HL-60 (cell line): ENCODE measurements at regions not wholly inside any gene's neighbourhood (a gene's known extent, or its start where the extent isn't known, plus 50 kb on each side); places are given as distances from the start of the nearest gene placed in this dataset.

Experiments
- DNase-seq, 2 experiments: peaks; one replicate each; pipeline ENCODE4 v3.0.0-alpha.2; 2010 to 2020; ENCODE audit warnings: low read depth in 1 of 2, low spot score in 1 of 2
- H3K27ac ChIP-seq: fragments of 250-450 bp; sonication (Bioruptor Pico); replicated peaks from 2 replicates; pipeline ENCODE4 v1.5.1; 2020; ENCODE audit warnings: mild to moderate bottlenecking, moderate library complexity
- H3K27me3 ChIP-seq: fragments of 250-450 bp; sonication (Bioruptor Pico); 2 replicates; pipeline ENCODE4 v1.5.1; 2021; ENCODE audit warnings: mild to moderate bottlenecking, moderate library complexity; ENCODE audit not compliant: insufficient read depth, poor library complexity, severe bottlenecking
- H3K4me3 ChIP-seq: replicated peaks from 2 replicates; pipeline ENCODE4 v1.5.1; 2011; ENCODE audit warnings: mild to moderate bottlenecking, control low read depth, low read length; ENCODE audit not compliant: insufficient read depth
- GABPA ChIP-seq: IDR thresholded peaks from 2 replicates; pipeline ENCODE4 v1.6.1; 2012; ENCODE audit warnings: low read depth
- POLR2AphosphoS5 ChIP-seq: IDR thresholded peaks from 2 replicates; pipeline ENCODE4 v1.6.1; 2012; ENCODE audit warnings: low read depth
- SPI1 ChIP-seq: IDR thresholded peaks from 2 replicates; pipeline ENCODE4 v1.6.1; 2012; ENCODE audit warnings: low read depth, mild to moderate bottlenecking, borderline replicate concordance
- TF ChIP-seq, protein P1 (sequence below): IDR thresholded peaks from 2 replicates; pipeline ENCODE4 v1.6.1; 2012; ENCODE audit warnings: low read depth; ENCODE audit not compliant: insufficient replicate concordance
- TF ChIP-seq, protein P2 (sequence below): IDR thresholded peaks from one replicate; pipeline ENCODE4 v1.5.1; 2011; ENCODE audit warnings: low read length, control low read depth, inconsistent platforms; ENCODE audit not compliant: insufficient read depth

DNA sequence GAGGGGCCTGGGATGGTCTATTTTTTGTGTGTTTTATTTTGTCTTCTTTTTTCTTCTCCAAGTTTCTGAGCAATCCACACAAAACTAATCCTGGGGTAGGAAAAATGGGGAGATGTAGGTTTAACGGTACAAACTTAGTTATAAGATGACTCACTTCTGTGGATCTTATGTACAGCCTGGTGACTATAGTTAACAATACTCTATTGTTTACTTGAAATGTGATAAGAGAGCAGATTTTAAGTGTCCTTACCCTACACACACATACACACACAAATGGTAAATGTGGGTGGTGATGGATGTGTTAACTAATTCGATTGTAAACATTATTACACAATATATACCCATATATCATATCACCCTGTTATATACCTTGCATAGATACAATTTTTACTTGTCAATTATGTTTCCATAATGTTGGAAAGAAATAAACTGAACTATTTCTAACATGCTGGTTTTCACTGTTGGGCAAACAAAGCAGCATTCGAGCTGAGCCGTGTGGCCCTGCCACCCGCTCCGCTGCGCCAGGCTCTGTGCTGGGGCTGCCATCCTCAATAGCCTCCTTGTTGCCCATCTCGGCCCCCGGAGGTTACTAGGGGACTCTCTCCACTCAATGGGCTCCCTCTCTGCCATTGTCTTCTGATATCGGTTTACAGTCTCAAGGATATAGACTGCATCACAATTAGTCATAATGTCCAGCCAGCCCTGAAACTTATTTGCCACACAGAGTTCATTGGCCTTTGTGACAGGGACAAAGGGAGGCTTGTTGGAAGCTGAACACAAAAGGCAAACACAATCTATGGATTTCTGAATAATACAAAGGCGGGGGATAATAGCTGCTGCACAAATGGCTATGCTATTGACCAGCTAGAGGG, 380.3 kb upstream of the MAF start:
- TF ChIP-seq, protein P1, sequence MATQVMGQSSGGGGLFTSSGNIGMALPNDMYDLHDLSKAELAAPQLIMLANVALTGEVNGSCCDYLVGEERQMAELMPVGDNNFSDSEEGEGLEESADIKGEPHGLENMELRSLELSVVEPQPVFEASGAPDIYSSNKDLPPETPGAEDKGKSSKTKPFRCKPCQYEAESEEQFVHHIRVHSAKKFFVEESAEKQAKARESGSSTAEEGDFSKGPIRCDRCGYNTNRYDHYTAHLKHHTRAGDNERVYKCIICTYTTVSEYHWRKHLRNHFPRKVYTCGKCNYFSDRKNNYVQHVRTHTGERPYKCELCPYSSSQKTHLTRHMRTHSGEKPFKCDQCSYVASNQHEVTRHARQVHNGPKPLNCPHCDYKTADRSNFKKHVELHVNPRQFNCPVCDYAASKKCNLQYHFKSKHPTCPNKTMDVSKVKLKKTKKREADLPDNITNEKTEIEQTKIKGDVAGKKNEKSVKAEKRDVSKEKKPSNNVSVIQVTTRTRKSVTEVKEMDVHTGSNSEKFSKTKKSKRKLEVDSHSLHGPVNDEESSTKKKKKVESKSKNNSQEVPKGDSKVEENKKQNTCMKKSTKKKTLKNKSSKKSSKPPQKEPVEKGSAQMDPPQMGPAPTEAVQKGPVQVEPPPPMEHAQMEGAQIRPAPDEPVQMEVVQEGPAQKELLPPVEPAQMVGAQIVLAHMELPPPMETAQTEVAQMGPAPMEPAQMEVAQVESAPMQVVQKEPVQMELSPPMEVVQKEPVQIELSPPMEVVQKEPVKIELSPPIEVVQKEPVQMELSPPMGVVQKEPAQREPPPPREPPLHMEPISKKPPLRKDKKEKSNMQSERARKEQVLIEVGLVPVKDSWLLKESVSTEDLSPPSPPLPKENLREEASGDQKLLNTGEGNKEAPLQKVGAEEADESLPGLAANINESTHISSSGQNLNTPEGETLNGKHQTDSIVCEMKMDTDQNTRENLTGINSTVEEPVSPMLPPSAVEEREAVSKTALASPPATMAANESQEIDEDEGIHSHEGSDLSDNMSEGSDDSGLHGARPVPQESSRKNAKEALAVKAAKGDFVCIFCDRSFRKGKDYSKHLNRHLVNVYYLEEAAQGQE, result no peak
- TF ChIP-seq POLR2AphosphoS5, result no peak
- TF ChIP-seq, protein P2, sequence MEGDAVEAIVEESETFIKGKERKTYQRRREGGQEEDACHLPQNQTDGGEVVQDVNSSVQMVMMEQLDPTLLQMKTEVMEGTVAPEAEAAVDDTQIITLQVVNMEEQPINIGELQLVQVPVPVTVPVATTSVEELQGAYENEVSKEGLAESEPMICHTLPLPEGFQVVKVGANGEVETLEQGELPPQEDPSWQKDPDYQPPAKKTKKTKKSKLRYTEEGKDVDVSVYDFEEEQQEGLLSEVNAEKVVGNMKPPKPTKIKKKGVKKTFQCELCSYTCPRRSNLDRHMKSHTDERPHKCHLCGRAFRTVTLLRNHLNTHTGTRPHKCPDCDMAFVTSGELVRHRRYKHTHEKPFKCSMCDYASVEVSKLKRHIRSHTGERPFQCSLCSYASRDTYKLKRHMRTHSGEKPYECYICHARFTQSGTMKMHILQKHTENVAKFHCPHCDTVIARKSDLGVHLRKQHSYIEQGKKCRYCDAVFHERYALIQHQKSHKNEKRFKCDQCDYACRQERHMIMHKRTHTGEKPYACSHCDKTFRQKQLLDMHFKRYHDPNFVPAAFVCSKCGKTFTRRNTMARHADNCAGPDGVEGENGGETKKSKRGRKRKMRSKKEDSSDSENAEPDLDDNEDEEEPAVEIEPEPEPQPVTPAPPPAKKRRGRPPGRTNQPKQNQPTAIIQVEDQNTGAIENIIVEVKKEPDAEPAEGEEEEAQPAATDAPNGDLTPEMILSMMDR, result no peak
- TF ChIP-seq SPI1, result no peak
- TF ChIP-seq GABPA, result no peak
- Histone ChIP-seq H3K27ac (no peak overlapping the region), H3K4me3 (no peak overlapping the region), H3K27me3 (no peaks in the 10 kb centered on the region)
- DNase-seq, result no peak

DNA sequence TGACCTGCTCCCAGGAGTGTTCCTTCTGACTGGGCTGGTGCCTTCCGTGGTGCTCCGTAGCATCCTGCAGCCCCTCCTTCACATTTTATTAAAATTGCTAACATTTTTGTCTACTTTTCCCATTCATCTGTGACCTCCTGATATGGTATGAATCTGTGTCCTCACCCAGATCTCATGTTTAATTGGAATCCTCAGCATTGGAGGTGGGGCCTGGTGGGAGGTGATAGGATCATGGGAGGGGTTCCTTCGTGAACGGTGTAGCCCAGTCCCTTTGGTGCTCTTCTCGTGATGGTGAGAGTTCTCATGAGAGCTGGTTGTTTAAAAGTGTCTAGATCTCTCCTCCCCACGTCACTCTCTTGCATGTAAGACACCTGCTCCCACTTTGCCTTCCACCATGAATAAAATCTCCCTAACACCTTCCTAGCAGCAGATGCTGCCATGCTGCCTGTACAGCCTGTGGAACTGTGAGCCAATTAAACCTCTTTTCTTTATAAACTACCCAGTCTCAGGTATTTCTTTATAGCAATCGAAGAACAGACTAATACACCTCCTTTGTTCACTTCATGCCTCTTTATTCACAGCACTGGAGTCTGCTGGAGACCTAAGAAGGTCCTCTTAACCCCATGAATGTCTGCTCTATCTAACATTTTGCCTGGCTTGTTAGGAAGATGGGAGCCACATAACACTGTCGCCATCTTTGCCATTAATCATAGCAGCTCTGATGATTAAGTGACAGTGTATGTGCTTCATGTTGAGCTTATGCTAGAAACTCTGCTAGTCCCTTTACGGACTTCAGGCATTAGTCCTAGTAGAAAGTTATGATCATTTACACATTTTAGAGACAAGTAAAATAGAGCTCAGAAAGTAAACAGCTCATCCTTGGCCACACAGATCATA, 377.7 kb upstream of the MAF start:
- DNase-seq, result no peak

DNA sequence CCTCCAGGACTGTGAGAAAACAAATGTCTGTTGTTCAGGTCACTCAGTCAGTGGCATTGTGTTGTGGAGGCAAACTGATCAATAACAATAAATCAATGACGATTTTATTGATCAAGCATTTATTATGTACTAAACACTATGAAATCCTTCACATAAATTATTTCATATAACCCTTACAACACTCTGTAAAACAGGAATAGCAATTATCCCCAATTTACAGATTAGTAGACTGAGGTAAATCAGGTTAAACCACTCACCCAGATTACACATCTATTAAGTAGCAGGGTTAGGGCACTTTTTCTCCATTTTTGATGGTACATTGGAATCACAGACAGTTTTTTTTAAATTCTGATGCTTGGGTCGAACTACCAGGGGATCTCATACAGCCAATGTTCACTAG, 372.8 kb upstream of the MAF start:
- DNase-seq, result no peak
- H3K4me3 ChIP-seq, result no peak overlapping the region
- H3K27ac ChIP-seq, result no peak overlapping the region
- TF ChIP-seq POLR2AphosphoS5, result no peak
- TF ChIP-seq, protein P1, result no peak
- no peaks in the 10 kb centered on the region for H3K27me3 ChIP-seq

More for the DNA sequence above, 377.7 kb upstream of the MAF start:
- Histone ChIP-seq H3K27ac (no peak overlapping the region), H3K27me3 (no peaks in the 10 kb centered on the region), H3K4me3 (no peak overlapping the region)
- TF ChIP-seq, protein P1, result no peak
- TF ChIP-seq POLR2AphosphoS5 (no peak), GABPA (no peak), SPI1 (no peak)
- TF ChIP-seq, protein P2, result no peak
